ENCODE measurements at regions not wholly inside any gene's neighbourhood (a gene's known extent, or its start where the extent isn't known, plus 50 kb on each side); places are given as distances from the start of the nearest gene placed in this dataset.

GRCh38 chr6:68458447-68458846 is 176.6 kb upstream of the ADGRB3 start:
- TF ChIP-seq CTCF (IDR thresholded peaks at IDR 0.05; ENCODE audit: control extremely low read depth in 1 of 3, insufficient read depth in 1 of 3, low read depth in 1 of 3, low read length in 3 of 3) (no peak), KDM5A (IDR thresholded peaks at IDR 0.05; ENCODE audit: low read length) (no peak), POLR2A (IDR thresholded peaks at IDR 0.05; ENCODE audit: control extremely low read depth in 1 of 2, low read depth in 2 of 2, low read length in 2 of 2) (no peak), GABPA (IDR thresholded peaks at IDR 0.05; ENCODE audit: borderline replicate concordance, insufficient read depth, low read length) (no peak), NRF1 (IDR thresholded peaks at IDR 0.05; ENCODE audit: low read depth, low read length) (no peak), YY1 (IDR thresholded peaks at IDR 0.05; ENCODE audit: low read depth, low read length) (no peak), NANOG (IDR thresholded peaks at IDR 0.05; ENCODE audit: insufficient read depth, low read depth, low read length, poor library complexity, severe bottlenecking) (no peak), POLR2AphosphoS5 (IDR thresholded peaks at IDR 0.05; ENCODE audit: low read depth, low read length) (no peak)

Data from H1 (cell line).